GM12878 (cell line): ENCODE measurements at regions not wholly inside any gene's neighbourhood (a gene's known extent, or its start where the extent isn't known, plus 50 kb on each side); places are given as distances from the start of the nearest gene placed in this dataset.

Experiments used
- ATAC-seq: fragments of 200-7000 bp; cut with Tn5 transposase; 3 replicates; pipeline ENCODE4 v1.9.1; 2020; ENCODE audit warnings: mild to moderate bottlenecking, moderate library complexity
- BruUV-seq: library from RNA; stranded (reverse); fragments of 400-500 nt; replicated peaks from 2 replicates; lab custom pipeline; 2021; lab: Mats Ljungman, UMichigan
- CTCF ChIA-PET: fragments of 300-600 bp; sonication (Branson Sonifier 250); formaldehyde crosslinking; extraction: SDS; loops from one replicate; lab custom pipeline; 2021; ENCODE audit warnings: inconsistent platforms; lab: Yijun Ruan, JAX
- POLR2A ChIA-PET: fragments of 350-600 bp; formaldehyde crosslinking; extraction: SDS; loops from one replicate; lab custom pipeline; 2021; ENCODE audit warnings: inconsistent platforms; lab: Charles Lee
- RAD21 ChIA-PET: fragments of 300-600 bp; sonication (Branson Sonifier 250); formaldehyde crosslinking; loops from one replicate; lab custom pipeline; 2023; ENCODE audit warnings: antibody characterized with exemption; ENCODE audit not compliant: unreplicated experiment; lab: Charles Lee
- SMC1A ChIA-PET: fragments of 300-600 bp; sonication (Branson Sonifier 250); formaldehyde crosslinking; loops from one replicate; lab custom pipeline; 2023; ENCODE audit not compliant: unreplicated experiment, uncharacterized antibody; lab: Charles Lee
- DNase-seq: peaks from one replicate; pipeline ENCODE4 v3.0.0-alpha.2; 2011; ENCODE audit warnings: low read depth, low spot score
- FAIRE-seq: peaks from 3 replicates; lab custom pipeline; 2011; peaks lifted over from hg19 to GRCh38; lab: Jason Lieb, UNC
- H2AFZ ChIP-seq: 2 replicates; pipeline ENCODE4 v1.6.0; 2011; ENCODE audit warnings: low read depth, low read length, control low read depth; ENCODE audit not compliant: control insufficient read depth
- H3K27ac ChIP-seq: 2 replicates; pipeline ENCODE4 v1.5.1; 2011; ENCODE audit warnings: control low read depth; ENCODE audit not compliant: control insufficient read depth, insufficient read depth
- H3K27me3 ChIP-seq, 2 experiments: replicated peaks in 1 of 2; 2 replicates each; pipeline versions ENCODE4 v1.6.0 to v1.6.1; 2011; ENCODE audit warnings: low read length in 1 of 2; ENCODE audit not compliant: control insufficient read depth in 2 of 2, insufficient read depth in 2 of 2
- H3K36me3 ChIP-seq, 2 experiments: 2 replicates each; pipeline ENCODE4 v1.5.1; 2011; ENCODE audit warnings: low read length in 1 of 2; ENCODE audit not compliant: control insufficient read depth in 2 of 2, insufficient read depth in 2 of 2
- H3K4me1 ChIP-seq: 2 replicates; pipeline ENCODE4 v1.6.1; 2011; ENCODE audit warnings: mild to moderate bottlenecking, low read length, moderate library complexity, mixed read lengths; ENCODE audit not compliant: control insufficient read depth, insufficient read depth
- H3K4me2 ChIP-seq: 2 replicates; pipeline ENCODE4 v1.6.0; 2011; ENCODE audit warnings: control low read depth; ENCODE audit not compliant: control insufficient read depth, insufficient read depth
- H3K4me3 ChIP-seq: fragments of 200-600 bp; sonication (generic); 2 replicates; pipeline ENCODE4 v1.5.1; 2016
- H3K79me2 ChIP-seq: 2 replicates; pipeline ENCODE4 v1.6.0; 2011; ENCODE audit warnings: low read length; ENCODE audit not compliant: control insufficient read depth, insufficient read depth
- H3K9ac ChIP-seq: 2 replicates; pipeline ENCODE4 v1.8.0; 2011; ENCODE audit warnings: low read length, control low read depth, mixed read lengths; ENCODE audit not compliant: control insufficient read depth, insufficient read depth
- H3K9me3 ChIP-seq: replicated peaks from 3 replicates; pipeline ENCODE4 v1.5.1; 2011; ENCODE audit warnings: mild to moderate bottlenecking, low read length; ENCODE audit not compliant: control insufficient read depth, insufficient read depth
- H4K20me1 ChIP-seq: 2 replicates; pipeline ENCODE4 v1.6.0; 2011; ENCODE audit not compliant: control insufficient read depth, insufficient read depth
- ATF3 ChIP-seq: IDR thresholded peaks from 2 replicates; pipeline ENCODE4 v1.6.1; 2011; ENCODE audit warnings: low read depth, mild to moderate bottlenecking, low read length, moderate library complexity, borderline replicate concordance; ENCODE audit errors: extremely low read depth
- E4F1 ChIP-seq: fragments of 450-650 bp; IDR thresholded peaks from 2 replicates; pipeline ENCODE4 v1.6.1; 2018; ENCODE audit warnings: borderline replicate concordance, mild to moderate bottlenecking; ENCODE audit not compliant: partially characterized antibody
- EGR1 ChIP-seq, 2 experiments: IDR thresholded peaks; 1 replicate in 1 of 2; 2 replicates in 1 of 2; pipeline ENCODE4 v1.6.1; 2011 to 2012; ENCODE audit warnings: low read depth in 2 of 2, low read length in 2 of 2, borderline replicate concordance in 1 of 2, mild to moderate bottlenecking in 1 of 2, moderate library complexity in 1 of 2
- ETV6 ChIP-seq, 2 experiments: fragments of 450-650 bp in 1 of 2; IDR thresholded peaks in 1 of 2; conservative IDR thresholded peaks in 1 of 2; 2 replicates each; pipeline ENCODE4 v1.6.1; 2014; ENCODE audit warnings: antibody characterized with exemption in 1 of 2, borderline replicate concordance in 1 of 2, low read depth in 1 of 2, mild to moderate bottlenecking in 1 of 2, moderate library complexity in 1 of 2
- PAX8 ChIP-seq: fragments of 450-650 bp; IDR thresholded peaks from 2 replicates; pipeline ENCODE4 v1.6.1; 2017; ENCODE audit warnings: mild to moderate bottlenecking, moderate library complexity
- PML ChIP-seq: IDR thresholded peaks from 2 replicates; pipeline ENCODE4 v1.6.1; 2012; ENCODE audit warnings: low read length, inconsistent platforms
- RAD21 ChIP-seq: IDR thresholded peaks from 2 replicates; pipeline ENCODE4 v1.6.1; 2011; ENCODE audit warnings: mild to moderate bottlenecking, low read depth, low read length, moderate library complexity; ENCODE audit not compliant: insufficient read depth
- SMARCA5 ChIP-seq: fragments of 450-650 bp; IDR thresholded peaks from 2 replicates; pipeline ENCODE4 v1.6.1; 2017; ENCODE audit warnings: mild to moderate bottlenecking
- TCF3 ChIP-seq: IDR thresholded peaks from 2 replicates; pipeline ENCODE4 v1.6.1; 2012; ENCODE audit warnings: low read depth, mild to moderate bottlenecking, low read length, borderline replicate concordance; ENCODE audit not compliant: insufficient read depth
- ZSCAN29 ChIP-seq: fragments of 450-650 bp; IDR thresholded peaks from 2 replicates; pipeline ENCODE4 v1.6.1; 2017; ENCODE audit warnings: mild to moderate bottlenecking, moderate library complexity
- WGBS: methylation state at CpG from one replicate; pipeline ENCODE4 v1.1.6; 2016; ENCODE audit warnings: low lambda C conversion rate; ENCODE audit not compliant: insufficient replicate concordance, insufficient coverage; ENCODE audit errors: missing lambda C conversion rate; 5-methylcytosine and 5-hydroxymethylcytosine counted together
- in situ Hi-C: fragments of 300-500 bp; cut with MboI; formaldehyde crosslinking; loops from 9 replicates; pipeline ENCODE4 v1.14.3; 2018; ENCODE audit warnings: mixed read lengths
- intact Hi-C: fragments of 100-400 bp; cut with micrococcal nuclease; formaldehyde crosslinking; loops from one replicate; pipeline ENCODE4 v1.14.2; 2022; ENCODE audit not compliant: unreplicated experiment

GRCh38 chr12:104858611-104859543, 99.2 kb downstream of the SLC41A2 start:
- no peak overlapping the region for H2AFZ ChIP-seq
- no peaks in the 10 kb centered on the region for H3K36me3 ChIP-seq
- no peaks in the 10 kb centered on the region for H3K4me1 ChIP-seq
- in situ Hi-C loops (no loop called here), intact Hi-C loops (no loop called here)
- DNase-seq (no peak), ATAC-seq (no peak), FAIRE-seq (no peak)
- WGBS = 99% methylated on average over 4 of the region's 4 CpGs
- no peaks in the 10 kb centered on the region for H4K20me1 ChIP-seq
- H3K4me3 ChIP-seq = no peak overlapping the region
- H3K27ac ChIP-seq = no peak overlapping the region
- H3K9me3 ChIP-seq = no peaks in the 10 kb centered on the region
- TF ChIP-seq SMARCA5 (no peak), ATF3 (no peak), PAX8 (no peak), ETV6 (conservative IDR thresholded peaks at IDR 0.05 in 1 of 2, IDR thresholded peaks at IDR 0.05 in 1 of 2; ENCODE audit: borderline replicate concordance in 1 of 2, low read depth in 1 of 2) (no peak), ZSCAN29 (no peak), TCF3 (no peak), E4F1 (no peak), PML (no peak), EGR1 (IDR thresholded peaks at IDR 0.05; ENCODE audit: borderline replicate concordance in 1 of 2, low read depth in 2 of 2, low read length in 2 of 2) (no peak), RAD21 (no peak)
- no peak overlapping the region for H3K9ac ChIP-seq
- CTCF ChIA-PET = interaction anchor here (0.7 to 1.0 kb wide), 3 partner anchors 13 to 477 kb away, joined by 3 read pairs; no protein-coding TSS in a partner anchor
- BruUV-seq = no TSS peak
- SMC1A ChIA-PET = interaction anchor here (0.6 to 1.6 kb wide), 4 partner anchors 45 to 477 kb away, joined by 3 to 4 read pairs (median 3); no protein-coding TSS in a partner anchor
- H3K79me2 ChIP-seq = no peaks in the 10 kb centered on the region
- no peak overlapping the region for H3K4me2 ChIP-seq
- RAD21 ChIA-PET = no interaction called here
- POLR2A ChIA-PET = no interaction called here
- no peaks in the 10 kb centered on the region for H3K27me3 ChIP-seq
